Neural progenitor cell (in vitro differentiated cells): ENCODE measurements at regions not wholly inside any gene's neighbourhood (a gene's known extent, or its start where the extent isn't known, plus 50 kb on each side); places are given as distances from the start of the nearest gene placed in this dataset.

Source experiments
- DNase-seq: peaks from one replicate; pipeline ENCODE4 v3.0.0-alpha.2; 2016; ENCODE audit warnings: low spot score
- H2AFZ ChIP-seq: fragments of 200-600 bp; sonication (generic); replicated peaks from 2 replicates; pipeline ENCODE4 v1.6.1; 2016; ENCODE audit warnings: antibody characterized with exemption
- H3F3A ChIP-seq: fragments of 200-600 bp; sonication (generic); 2 replicates; pipeline ENCODE4 v1.6.1; 2016; ENCODE audit warnings: antibody characterized with exemption, low read depth
- H3K27ac ChIP-seq: fragments of 200-600 bp; sonication (generic); 2 replicates; pipeline ENCODE4 v1.5.1; 2016; ENCODE audit warnings: mild to moderate bottlenecking
- H3K27me3 ChIP-seq: fragments of 200-600 bp; sonication (generic); 2 replicates; pipeline ENCODE4 v1.6.1; 2016; ENCODE audit warnings: mild to moderate bottlenecking, moderate library complexity
- H3K36me3 ChIP-seq: fragments of 200-600 bp; sonication (generic); 2 replicates; pipeline ENCODE4 v1.5.1; 2016
- H3K4me1 ChIP-seq: fragments of 200-600 bp; sonication (generic); 2 replicates; pipeline ENCODE4 v1.6.1; 2016; ENCODE audit warnings: mixed run types
- H3K4me2 ChIP-seq: fragments of 200-600 bp; sonication (generic); 2 replicates; pipeline ENCODE4 v1.6.1; 2016
- H3K4me3 ChIP-seq: fragments of 200-600 bp; sonication (generic); 2 replicates; pipeline ENCODE4 v1.5.1; 2016
- H3K79me2 ChIP-seq: fragments of 200-600 bp; sonication (generic); 2 replicates; pipeline ENCODE4 v1.6.1; 2016; ENCODE audit warnings: low read depth
- H3K9ac ChIP-seq: fragments of 200-600 bp; sonication (generic); 2 replicates; pipeline ENCODE4 v1.6.1; 2016
- H3K9me3 ChIP-seq: fragments of 200-600 bp; sonication (generic); 2 replicates; pipeline ENCODE4 v1.5.1; 2016; ENCODE audit warnings: low read depth
- H4K20me1 ChIP-seq: fragments of 200-600 bp; sonication (generic); 2 replicates; pipeline ENCODE4 v1.6.1; 2016; ENCODE audit warnings: low read depth
- H3K27ac Mint-ChIP-seq: 3 replicates; pipeline ENCODE4 v1.8.0; 2021; ENCODE audit warnings: mixed read lengths
- H3K27me3 Mint-ChIP-seq: 2 replicates; pipeline ENCODE4 v1.8.0; 2022; ENCODE audit warnings: low read depth, mild to moderate bottlenecking, inconsistent platforms, moderate library complexity, mixed read lengths; ENCODE audit not compliant: insufficient read depth
- H3K36me3 Mint-ChIP-seq: 3 replicates; pipeline ENCODE4 v1.8.0; 2021; ENCODE audit warnings: mixed read lengths
- H3K4me1 Mint-ChIP-seq: 3 replicates; pipeline ENCODE4 v1.8.0; 2021; ENCODE audit warnings: mixed read lengths
- H3K4me3 Mint-ChIP-seq: 3 replicates; pipeline ENCODE4 v1.8.0; 2021; ENCODE audit warnings: mild to moderate bottlenecking, moderate library complexity, mixed read lengths
- H3K9me3 Mint-ChIP-seq: 3 replicates; pipeline ENCODE4 v1.8.0; 2020; ENCODE audit warnings: mixed read lengths
- CTCF ChIP-seq: fragments of 200-600 bp; sonication (generic); IDR thresholded peaks from 2 replicates; pipeline ENCODE4 v1.5.1; 2017; ENCODE audit warnings: antibody characterized with exemption, mild to moderate bottlenecking
- EZH2 ChIP-seq: fragments of 200-600 bp; sonication (generic); IDR thresholded peaks from 2 replicates; pipeline ENCODE4 v1.6.1; 2017; ENCODE audit warnings: antibody characterized with exemption, mild to moderate bottlenecking, moderate library complexity
- EZH2phosphoT487 ChIP-seq: fragments of 200-600 bp; sonication (generic); IDR thresholded peaks from 2 replicates; pipeline ENCODE4 v1.6.1; 2017; ENCODE audit warnings: antibody characterized with exemption

DNA sequence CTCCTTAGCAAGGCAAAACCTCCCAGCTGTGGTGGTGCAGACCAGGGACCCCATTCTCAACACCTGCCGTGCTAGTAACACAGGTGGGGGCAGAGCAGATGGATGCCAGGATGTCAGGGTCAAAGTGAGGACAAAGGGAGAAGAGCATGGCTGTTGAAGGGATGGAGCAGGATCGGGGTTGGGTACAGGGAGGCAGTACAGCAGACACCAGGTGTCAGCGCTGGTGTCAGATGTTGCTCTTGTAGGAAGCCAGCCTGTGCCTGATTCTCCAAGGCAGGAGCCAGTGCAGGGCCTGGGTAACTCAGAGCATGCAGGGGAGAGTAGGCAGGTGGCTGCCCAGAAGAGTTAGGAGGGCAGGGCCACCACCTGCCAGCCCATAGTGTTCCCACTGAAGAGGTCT, 222.1 kb upstream of the SPRED2 start:
- H3K4me1 Mint-ChIP-seq = peaks cover 22% of the 10 kb centered on the region
- peaks cover 2% of the 10 kb centered on the region for H3K27me3 Mint-ChIP-seq
- H3K27ac Mint-ChIP-seq = no peak overlapping the region

GRCh38 chr2:65652066-65652465, 219.7 kb upstream of the SPRED2 start:
- Histone ChIP-seq H3K9ac (no peak overlapping the region), H4K20me1 (no peaks in the 10 kb centered on the region), H3K27me3 (no peaks in the 10 kb centered on the region), H3K4me1 (no peaks in the 10 kb centered on the region), H3K79me2 (no peaks in the 10 kb centered on the region), H3K36me3 (no peaks in the 10 kb centered on the region), H3F3A (no peaks in the 10 kb centered on the region), H3K9me3 (no peaks in the 10 kb centered on the region), H2AFZ (no peak overlapping the region), H3K4me3 (no peak overlapping the region), H3K4me2 (no peak overlapping the region), H3K27ac (no peak overlapping the region)
- H3K36me3 Mint-ChIP-seq = no peaks in the 10 kb centered on the region
- no peak overlapping the region for H3K27ac Mint-ChIP-seq
- peaks cover 7% of the 10 kb centered on the region for H3K27me3 Mint-ChIP-seq
- peaks cover 13% of the 10 kb centered on the region for H3K4me1 Mint-ChIP-seq
- TF ChIP-seq CTCF = no peak
- TF ChIP-seq EZH2phosphoT487 = no peak
- TF ChIP-seq EZH2 = no peak
- H3K9me3 Mint-ChIP-seq = no peaks in the 10 kb centered on the region
- DNase-seq = no peak
- H3K4me3 Mint-ChIP-seq = no peak overlapping the region

More for the DNA sequence above, 222.1 kb upstream of the SPRED2 start:
- DNase-seq = no peak
- Histone ChIP-seq H3K4me3 (no peak overlapping the region), H3K4me2 (no peak overlapping the region), H3K27ac (no peak overlapping the region), H3K9ac (no peak overlapping the region), H3K9me3 (no peaks in the 10 kb centered on the region), H4K20me1 (no peaks in the 10 kb centered on the region), H3K27me3 (no peaks in the 10 kb centered on the region), H2AFZ (no peak overlapping the region), H3F3A (no peaks in the 10 kb centered on the region), H3K79me2 (no peaks in the 10 kb centered on the region), H3K36me3 (no peaks in the 10 kb centered on the region), H3K4me1 (no peaks in the 10 kb centered on the region)
- Mint-ChIP-seq H3K9me3 (no peaks in the 10 kb centered on the region), H3K36me3 (no peaks in the 10 kb centered on the region), H3K4me3 (no peak overlapping the region)
- TF ChIP-seq CTCF (no peak), EZH2phosphoT487 (no peak), EZH2 (no peak)

DNA sequence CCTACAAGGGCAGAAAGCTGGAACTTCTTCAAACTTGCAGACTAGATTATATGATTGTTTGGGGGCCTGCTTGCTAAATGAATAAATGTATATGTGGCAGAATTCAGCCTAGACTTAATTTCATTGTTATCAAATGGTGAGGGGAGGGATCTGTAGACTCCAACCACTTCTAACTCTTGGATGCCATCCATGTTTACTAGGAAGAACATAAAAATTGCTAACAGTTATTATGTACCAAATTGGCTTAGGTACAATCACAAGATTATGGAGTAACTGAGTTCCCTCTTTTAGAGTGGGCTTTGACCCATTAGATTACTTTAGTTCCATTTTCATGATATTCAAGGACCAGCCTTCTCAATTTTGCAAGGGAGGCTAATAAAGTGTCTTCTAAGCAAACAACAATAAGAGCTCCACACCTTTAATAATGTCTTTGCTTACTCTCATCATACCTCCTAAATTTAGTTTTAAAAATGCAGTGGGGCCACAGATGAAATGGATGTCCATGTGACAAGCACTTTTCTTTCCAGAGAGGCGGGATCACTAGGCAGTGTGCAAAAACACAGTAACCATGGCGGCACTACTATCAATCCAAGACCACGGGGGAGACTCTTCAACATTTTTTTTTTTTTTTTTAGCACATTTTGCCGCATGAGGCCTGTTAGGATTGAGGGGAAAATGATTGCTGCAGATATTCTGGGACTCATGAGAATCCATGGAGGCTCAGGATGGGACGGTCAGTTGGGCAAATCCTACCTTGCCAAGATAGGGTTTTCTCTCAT, 217.6 kb upstream of the SPRED2 start:
- H3K27ac ChIP-seq = no peak overlapping the region
- H3K9me3 ChIP-seq = no peaks in the 10 kb centered on the region
- Mint-ChIP-seq H3K27ac (no peak overlapping the region), H3K36me3 (no peaks in the 10 kb centered on the region), H3K4me3 (no peak overlapping the region), H3K27me3 (peaks cover 13% of the 10 kb centered on the region), H3K4me1 (no peaks in the 10 kb centered on the region), H3K9me3 (no peaks in the 10 kb centered on the region)
- no peak overlapping the region for H3K9ac ChIP-seq
- H3K27me3 ChIP-seq = no peaks in the 10 kb centered on the region
- H4K20me1 ChIP-seq = no peaks in the 10 kb centered on the region
- DNase-seq = no peak
- no peaks in the 10 kb centered on the region for H3K36me3 ChIP-seq
- no peaks in the 10 kb centered on the region for H3K4me1 ChIP-seq
- no peaks in the 10 kb centered on the region for H3F3A ChIP-seq
- no peak overlapping the region for H2AFZ ChIP-seq
- H3K79me2 ChIP-seq = no peaks in the 10 kb centered on the region
- H3K4me3 ChIP-seq = no peak overlapping the region
- H3K4me2 ChIP-seq = no peak overlapping the region
- TF ChIP-seq EZH2phosphoT487 (no peak), EZH2 (no peak), CTCF (no peak)
